H54 (cell line): ENCODE measurements at regions not wholly inside any gene's neighbourhood (a gene's known extent, or its start where the extent isn't known, plus 50 kb on each side); places are given as distances from the start of the nearest gene placed in this dataset.

Source experiments
- DNase-seq: peaks from one replicate; pipeline ENCODE4 v3.0.0; 2011; ENCODE audit warnings: low spot score, mixed read lengths; ENCODE audit not compliant: insufficient read length
- FAIRE-seq: peaks from 3 replicates; lab custom pipeline; 2011; peaks lifted over from hg19 to GRCh38; lab: Jason Lieb, UNC
- POLR2A ChIP-seq: IDR thresholded peaks from 2 replicates; pipeline ENCODE4 v1.6.1; 2011; ENCODE audit warnings: low read depth, mild to moderate bottlenecking, low read length

GRCh38 chr10:31081937-31082840 lies 50.5 kb upstream of the ZNF438 start:
- TF ChIP-seq POLR2A, result no peak
- FAIRE-seq (no peak), DNase-seq (no peak)

GRCh38 chr10:31083765-31084184 lies 52.1 kb upstream of the ZNF438 start:
- no peak for TF ChIP-seq POLR2A
- FAIRE-seq (peak; percentile 92), DNase-seq (peak; percentile 60)

GRCh38 chr10:31087011-31087410 lies 55.3 kb upstream of the ZNF438 start:
- no peak for TF ChIP-seq POLR2A
- no peak for DNase-seq
- no peak for FAIRE-seq

- no peak for FAIRE-seq
- no peak for TF ChIP-seq POLR2A
- DNase-seq, result no peak
These were observed 56.2 kb upstream of the ZNF438 start for GRCh38 chr10:31087851-31088250.

- FAIRE-seq (no peak), DNase-seq (no peak)
- no peak for TF ChIP-seq POLR2A
These were observed 59.4 kb upstream of the ZNF438 start for GRCh38 chr10:31090894-31091607.

GRCh38 chr10:31095677-31096560 lies 64.3 kb upstream of the ZNF438 start:
- DNase-seq, result no peak

GRCh38 chr10:31098046-31098445 lies 66.4 kb upstream of the ZNF438 start:
- TF ChIP-seq POLR2A, result no peak
- no peak for DNase-seq
- no peak for FAIRE-seq

More at GRCh38 chr10:31095677-31096560, 64.3 kb upstream of the ZNF438 start:
- no peak for FAIRE-seq
- TF ChIP-seq POLR2A, result no peak

GRCh38 chr10:31099094-31099493 lies 67.4 kb upstream of the ZNF438 start:
- no peak for DNase-seq
- no peak for TF ChIP-seq POLR2A
- FAIRE-seq, result no peak

- TF ChIP-seq POLR2A, result no peak
- DNase-seq (peak; percentile 17), FAIRE-seq (peak; percentile 33)
These were observed 68.0 kb upstream of the ZNF438 start for GRCh38 chr10:31099664-31100063.

- DNase-seq, result no peak
- no peak for FAIRE-seq
- TF ChIP-seq POLR2A, result no peak
These were observed 68.5 kb upstream of the ZNF438 start for GRCh38 chr10:31100115-31100601.

GRCh38 chr10:31100662-31101061 lies 69.0 kb upstream of the ZNF438 start:
- TF ChIP-seq POLR2A, result no peak
- DNase-seq, result no peak
- FAIRE-seq, result no peak

- FAIRE-seq (peak; percentile 87), DNase-seq (peak; percentile 69)
- TF ChIP-seq POLR2A, result no peak
These were observed 69.5 kb upstream of the ZNF438 start for GRCh38 chr10:31101123-31101522.

GRCh38 chr10:31102421-31102820 lies 70.8 kb upstream of the ZNF438 start:
- TF ChIP-seq POLR2A, result no peak
- FAIRE-seq (no peak), DNase-seq (no peak)
